Caco-2 (cell line): ENCODE measurements at regions not wholly inside any gene's neighbourhood (a gene's known extent, or its start where the extent isn't known, plus 50 kb on each side); places are given as distances from the start of the nearest gene placed in this dataset.

ENCODE experiments used
- BruUV-seq: library from RNA; stranded (reverse); fragments of 400-500 nt; replicated peaks from 2 replicates; lab custom pipeline; 2021; lab: Mats Ljungman, UMichigan
- CTCF ChIA-PET: fragments of 300-600 bp; sonication (Branson Sonifier 250); formaldehyde crosslinking; loops from one replicate; lab custom pipeline; 2022; ENCODE audit warnings: antibody characterized with exemption; lab: Charles Lee
- POLR2A ChIA-PET: fragments of 300-600 bp; sonication (Branson Sonifier 250); formaldehyde crosslinking; loops from one replicate; lab custom pipeline; 2022; ENCODE audit warnings: antibody characterized with exemption; lab: Charles Lee
- DNase-seq, 2 experiments: peaks; one replicate each; pipeline versions ENCODE4 v3.0.0 to v3.0.0-alpha.2; 2020 to 2022
- H3K27me3 ChIP-seq: replicated peaks from 2 replicates; pipeline ENCODE4 v1.6.0; 2011; ENCODE audit warnings: low read length; ENCODE audit not compliant: control insufficient read depth, insufficient read depth
- H3K36me3 ChIP-seq: 2 replicates; pipeline ENCODE4 v1.5.1; 2011; ENCODE audit warnings: low read length; ENCODE audit not compliant: control insufficient read depth, insufficient read depth
- H3K4me1 ChIP-seq: fragments of 250-450 bp; sonication (Bioruptor Pico); 2 replicates; pipeline ENCODE4 v1.5.1; 2020; ENCODE audit warnings: mild to moderate bottlenecking
- H3K4me3 ChIP-seq: 2 replicates; pipeline ENCODE4 v1.5.1; 2011; ENCODE audit warnings: low read depth, mild to moderate bottlenecking, control low read depth, low read length
- H3K9me3 ChIP-seq: fragments of 250-450 bp; sonication (Bioruptor Pico); 2 replicates; pipeline ENCODE4 v1.5.1; 2020; ENCODE audit warnings: mild to moderate bottlenecking, moderate library complexity
- H3K27ac Mint-ChIP-seq: one replicate; pipeline ENCODE4 v1.8.0; 2022; ENCODE audit warnings: mixed read lengths; ENCODE audit not compliant: unreplicated experiment
- H3K27me3 Mint-ChIP-seq: one replicate; pipeline ENCODE4 v1.8.0; 2022; ENCODE audit warnings: mixed read lengths; ENCODE audit not compliant: insufficient read depth, unreplicated experiment
- H3K36me3 Mint-ChIP-seq: one replicate; pipeline ENCODE4 v1.8.0; 2022; ENCODE audit warnings: mild to moderate bottlenecking, mixed read lengths; ENCODE audit not compliant: insufficient read depth, unreplicated experiment
- H3K4me1 Mint-ChIP-seq: one replicate; pipeline ENCODE4 v1.8.0; 2022; ENCODE audit warnings: low read depth, mixed read lengths; ENCODE audit not compliant: unreplicated experiment
- H3K4me3 Mint-ChIP-seq: one replicate; pipeline ENCODE4 v1.8.0; 2022; ENCODE audit warnings: mild to moderate bottlenecking, moderate library complexity, mixed read lengths; ENCODE audit not compliant: unreplicated experiment
- H3K9me3 Mint-ChIP-seq: one replicate; pipeline ENCODE4 v1.8.0; 2022; ENCODE audit warnings: mixed read lengths; ENCODE audit not compliant: unreplicated experiment
- intact Hi-C: fragments of 100-400 bp; cut with micrococcal nuclease; formaldehyde crosslinking; loops from one replicate; pipeline ENCODE4 v1.10.0; 2022; ENCODE audit not compliant: unreplicated experiment
- TF ChIP-seq, protein P1 (sequence below), 2 experiments: fragments of 200-600 bp in 1 of 2; IDR thresholded peaks; 1 replicate in 1 of 2; 2 replicates in 1 of 2; pipeline versions ENCODE4 v1.5.1 to v1.8.0; 2011 to 2022; ENCODE audit warnings: antibody characterized with exemption in 1 of 2, control low read depth in 1 of 2, inconsistent platforms in 1 of 2, low read depth in 1 of 2, low read length in 1 of 2, mild to moderate bottlenecking in 1 of 2, moderate library complexity in 1 of 2; ENCODE audit not compliant: insufficient read depth in 1 of 2, severe bottlenecking in 1 of 2, unreplicated experiment in 1 of 2

DNA sequence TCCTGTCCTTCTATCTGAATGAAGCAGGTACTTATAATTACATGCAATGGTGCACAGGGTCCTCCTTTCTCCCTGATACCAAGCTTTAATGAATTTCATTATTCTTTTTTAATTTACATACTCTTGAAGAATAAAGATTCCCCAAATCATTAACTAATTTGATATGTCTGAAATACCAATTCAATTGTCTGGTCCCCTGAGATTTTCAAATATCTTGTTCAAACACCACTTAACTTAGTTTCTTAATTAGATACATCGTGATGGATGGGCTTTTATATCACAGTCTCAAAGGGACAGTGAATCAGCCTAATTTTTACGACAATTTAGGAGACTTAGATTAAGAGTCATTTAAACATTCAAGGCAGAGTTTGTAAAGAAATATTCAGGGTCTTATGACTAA lies 1054.6 kb downstream of the PLA2G4A start:
- Histone ChIP-seq H3K9me3 (no peaks in the 10 kb centered on the region), H3K4me3 (no peak overlapping the region), H3K4me1 (no peaks in the 10 kb centered on the region), H3K36me3 (no peaks in the 10 kb centered on the region), H3K27me3 (no peaks in the 10 kb centered on the region)
- no peak overlapping the region for H3K4me3 Mint-ChIP-seq
- TF ChIP-seq, protein P1, sequence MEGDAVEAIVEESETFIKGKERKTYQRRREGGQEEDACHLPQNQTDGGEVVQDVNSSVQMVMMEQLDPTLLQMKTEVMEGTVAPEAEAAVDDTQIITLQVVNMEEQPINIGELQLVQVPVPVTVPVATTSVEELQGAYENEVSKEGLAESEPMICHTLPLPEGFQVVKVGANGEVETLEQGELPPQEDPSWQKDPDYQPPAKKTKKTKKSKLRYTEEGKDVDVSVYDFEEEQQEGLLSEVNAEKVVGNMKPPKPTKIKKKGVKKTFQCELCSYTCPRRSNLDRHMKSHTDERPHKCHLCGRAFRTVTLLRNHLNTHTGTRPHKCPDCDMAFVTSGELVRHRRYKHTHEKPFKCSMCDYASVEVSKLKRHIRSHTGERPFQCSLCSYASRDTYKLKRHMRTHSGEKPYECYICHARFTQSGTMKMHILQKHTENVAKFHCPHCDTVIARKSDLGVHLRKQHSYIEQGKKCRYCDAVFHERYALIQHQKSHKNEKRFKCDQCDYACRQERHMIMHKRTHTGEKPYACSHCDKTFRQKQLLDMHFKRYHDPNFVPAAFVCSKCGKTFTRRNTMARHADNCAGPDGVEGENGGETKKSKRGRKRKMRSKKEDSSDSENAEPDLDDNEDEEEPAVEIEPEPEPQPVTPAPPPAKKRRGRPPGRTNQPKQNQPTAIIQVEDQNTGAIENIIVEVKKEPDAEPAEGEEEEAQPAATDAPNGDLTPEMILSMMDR (IDR thresholded peaks at IDR 0.05; ENCODE audit: insufficient read depth in 1 of 2, low read depth in 1 of 2, low read length in 1 of 2, severe bottlenecking in 1 of 2, unreplicated experiment in 1 of 2) = no peak
- no peak for DNase-seq
- no peaks in the 10 kb centered on the region for H3K36me3 Mint-ChIP-seq
- ChIA-PET POLR2A (no interaction called here), CTCF (no interaction called here)
- peaks cover 3% of the 10 kb centered on the region for H3K27me3 Mint-ChIP-seq
- H3K9me3 Mint-ChIP-seq = no peaks in the 10 kb centered on the region
- no peaks in the 10 kb centered on the region for H3K4me1 Mint-ChIP-seq
- intact Hi-C loops = no loop called here
- no TSS peak for BruUV-seq
- no peak overlapping the region for H3K27ac Mint-ChIP-seq

DNA sequence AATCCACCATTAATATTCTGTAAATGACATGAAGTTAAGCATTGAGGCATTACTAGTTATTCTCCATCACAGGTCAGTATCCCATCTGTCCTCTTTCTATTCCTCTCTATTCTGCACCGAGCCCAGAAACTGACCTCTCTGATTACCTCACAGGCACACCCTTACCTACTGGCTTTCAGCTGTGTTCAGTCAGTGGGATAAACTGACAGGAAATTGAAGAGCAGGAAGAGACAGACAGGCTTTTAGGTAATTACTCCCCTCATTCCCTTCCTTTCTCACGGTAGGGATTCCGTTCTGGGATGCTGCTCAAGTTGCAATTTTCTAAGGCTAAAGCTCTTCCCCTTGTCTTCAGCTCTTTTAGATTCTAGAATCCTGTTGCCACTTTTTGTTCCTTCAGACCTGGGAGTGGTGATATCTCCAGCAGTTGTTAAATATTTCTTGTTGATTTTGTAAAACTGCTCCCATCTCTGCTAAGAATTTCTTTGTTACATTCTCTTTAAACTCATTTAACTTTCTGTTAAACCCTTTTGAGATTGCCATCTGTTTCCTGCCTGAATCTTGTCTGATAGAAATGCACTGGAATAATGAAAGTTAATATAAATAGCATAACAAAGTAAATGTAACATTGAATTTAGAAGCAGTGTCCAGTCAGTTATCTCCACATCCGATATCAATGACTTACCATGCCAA lies 1063.4 kb downstream of the PLA2G4A start:
- BruUV-seq = no TSS peak
- peaks cover 7% of the 10 kb centered on the region for H3K4me1 Mint-ChIP-seq
- H3K27me3 Mint-ChIP-seq = no peaks in the 10 kb centered on the region
- ChIA-PET CTCF (no interaction called here), POLR2A (no interaction called here)
- H3K36me3 Mint-ChIP-seq = no peaks in the 10 kb centered on the region
- Histone ChIP-seq H3K36me3 (no peaks in the 10 kb centered on the region), H3K9me3 (no peaks in the 10 kb centered on the region), H3K4me1 (no peaks in the 10 kb centered on the region), H3K27me3 (no peaks in the 10 kb centered on the region), H3K4me3 (no peak overlapping the region)
- TF ChIP-seq, protein P1 (IDR thresholded peaks at IDR 0.05; ENCODE audit: insufficient read depth in 1 of 2, low read depth in 1 of 2, low read length in 1 of 2, severe bottlenecking in 1 of 2, unreplicated experiment in 1 of 2) = no peak
- no peak overlapping the region for H3K27ac Mint-ChIP-seq
- H3K9me3 Mint-ChIP-seq = no peaks in the 10 kb centered on the region
- intact Hi-C loops = no loop called here
- no peak for DNase-seq
- H3K4me3 Mint-ChIP-seq = no peak overlapping the region

DNA sequence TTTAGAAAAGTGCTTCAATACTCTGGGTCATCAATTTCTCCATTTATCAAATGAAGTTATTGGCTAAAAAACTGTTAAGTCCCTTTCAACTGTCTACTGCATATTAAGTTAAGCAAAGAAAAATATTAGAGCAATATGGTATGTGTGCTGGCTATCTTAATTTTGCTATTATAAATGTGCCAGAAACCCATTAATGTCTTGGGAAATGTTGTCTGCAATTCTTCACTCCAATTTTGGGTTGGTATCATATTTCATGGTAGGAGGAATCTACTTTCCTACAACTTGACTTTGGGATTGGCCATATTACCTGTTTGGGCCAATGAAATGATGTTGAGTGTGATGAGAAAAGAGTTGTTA lies 1063.9 kb downstream of the PLA2G4A start:
- no peaks in the 10 kb centered on the region for H3K9me3 Mint-ChIP-seq
- no peak overlapping the region for H3K27ac Mint-ChIP-seq
- Histone ChIP-seq H3K9me3 (no peaks in the 10 kb centered on the region), H3K4me3 (no peak overlapping the region), H3K4me1 (no peaks in the 10 kb centered on the region), H3K27me3 (no peaks in the 10 kb centered on the region), H3K36me3 (no peaks in the 10 kb centered on the region)
- no peak overlapping the region for H3K4me3 Mint-ChIP-seq
- H3K36me3 Mint-ChIP-seq = no peaks in the 10 kb centered on the region
- no TSS peak for BruUV-seq
- TF ChIP-seq, protein P1 (IDR thresholded peaks at IDR 0.05; ENCODE audit: insufficient read depth in 1 of 2, low read depth in 1 of 2, low read length in 1 of 2, severe bottlenecking in 1 of 2, unreplicated experiment in 1 of 2) = no peak
- ChIA-PET CTCF (no interaction called here), POLR2A (no interaction called here)
- peaks cover 7% of the 10 kb centered on the region for H3K4me1 Mint-ChIP-seq
- no peak for DNase-seq
- H3K27me3 Mint-ChIP-seq = no peaks in the 10 kb centered on the region
- intact Hi-C loops = no loop called here
